HG02981 (cell line): ENCODE measurements at regions not wholly inside any gene's neighbourhood (a gene's known extent, or its start where the extent isn't known, plus 50 kb on each side); places are given as distances from the start of the nearest gene placed in this dataset.
A peak's percentile ranks its signal among the peaks of the same experiment; 100 is the strongest.

Source experiments
- ATAC-seq: cut with Tn5 transposase; IDR thresholded peaks from one replicate; pipeline ENCODE4 v1.9.1; 2021; ENCODE audit warnings: mild to moderate bottlenecking, moderate library complexity; ENCODE audit not compliant: unreplicated experiment

GRCh38 chr5:146254223-146254622 lies 50.8 kb downstream of the RBM27 start:
- ATAC-seq, result peak; percentile 48

- ATAC-seq, result peak; percentile 74
These were observed 65.5 kb upstream of the POU4F3 start for GRCh38 chr5:146273109-146273508.

GRCh38 chr5:146283344-146283761 lies 55.3 kb upstream of the POU4F3 start:
- ATAC-seq, result no peak

GRCh38 chr5:146284016-146284415 lies 54.6 kb upstream of the POU4F3 start:
- no peak for ATAC-seq
